DND-41 (cell line): ENCODE measurements at regions not wholly inside any gene's neighbourhood (a gene's known extent, or its start where the extent isn't known, plus 50 kb on each side); places are given as distances from the start of the nearest gene placed in this dataset.

Experiments
- CTCF ChIP-seq: IDR thresholded peaks from 2 replicates; pipeline ENCODE4 v1.5.1; 2012; ENCODE audit warnings: borderline replicate concordance, low read length, moderate library complexity, mild to moderate bottlenecking; ENCODE audit not compliant: poor library complexity, severe bottlenecking; ENCODE audit errors: extremely low read depth
- EZH2 ChIP-seq: IDR thresholded peaks from 3 replicates; pipeline ENCODE4 v1.6.1; 2012; ENCODE audit warnings: borderline replicate concordance, low read depth, mild to moderate bottlenecking, moderate library complexity, low read length, inconsistent platforms; ENCODE audit not compliant: severe bottlenecking

GRCh38 chr7:29629507-29629906 is 65.9 kb downstream of the PRR15 start:
- TF ChIP-seq CTCF (no peak), EZH2 (no peak)
